Thoracic aorta (tissue), 2 donors: ENCODE measurements at regions not wholly inside any gene's neighbourhood (a gene's known extent, or its start where the extent isn't known, plus 50 kb on each side); places are given as distances from the start of the nearest gene placed in this dataset.

Experiments used
- ATAC-seq: fragments of 150-250 bp; one replicate; pipeline ENCODE4 v1.8.0; 2017; ENCODE audit warnings: low read depth; ENCODE audit not compliant: insufficient number of reproducible peaks, low FRiP score
- DNase-seq: peaks from one replicate; pipeline ENCODE4 v3.0.0-alpha.2; 2020; ENCODE audit warnings: low spot score
- H3K27ac ChIP-seq, 2 donors: fragments of 200-600 bp; sonication (generic); 1 replicate in 1 of 2; 2 replicates in 1 of 2; pipeline ENCODE4 v1.5.1; 2016; ENCODE audit warnings: mild to moderate bottlenecking in 2 of 2, moderate library complexity in 2 of 2
- H3K27me3 ChIP-seq: fragments of 200-600 bp; sonication (generic); replicated peaks from 2 replicates; pipeline ENCODE4 v1.6.0; 2016; ENCODE audit warnings: mild to moderate bottlenecking; ENCODE audit not compliant: insufficient read depth
- H3K36me3 ChIP-seq: fragments of 200-600 bp; sonication (generic); one replicate; pipeline ENCODE4 v1.5.1; 2016
- H3K4me1 ChIP-seq, 2 donors: fragments of 200-600 bp; sonication (generic); 1 replicate in 1 of 2; 2 replicates in 1 of 2; pipeline versions ENCODE4 v1.5.1 to v1.6.0; 2016; ENCODE audit warnings: low read depth in 2 of 2, mild to moderate bottlenecking in 1 of 2; ENCODE audit not compliant: control insufficient read depth in 1 of 2
- H3K4me3 ChIP-seq: fragments of 200-600 bp; sonication (generic); 2 replicates; pipeline ENCODE4 v1.5.1; 2016; ENCODE audit warnings: mild to moderate bottlenecking
- H3K9me3 ChIP-seq: fragments of 200-600 bp; sonication (generic); 2 replicates; pipeline ENCODE4 v1.5.1; 2016
- TF ChIP-seq, protein P1 (sequence below): fragments of 200-600 bp; sonication (generic); IDR thresholded peaks from one replicate; pipeline ENCODE4 v1.5.1; 2019; ENCODE audit warnings: antibody characterized with exemption

DNA sequence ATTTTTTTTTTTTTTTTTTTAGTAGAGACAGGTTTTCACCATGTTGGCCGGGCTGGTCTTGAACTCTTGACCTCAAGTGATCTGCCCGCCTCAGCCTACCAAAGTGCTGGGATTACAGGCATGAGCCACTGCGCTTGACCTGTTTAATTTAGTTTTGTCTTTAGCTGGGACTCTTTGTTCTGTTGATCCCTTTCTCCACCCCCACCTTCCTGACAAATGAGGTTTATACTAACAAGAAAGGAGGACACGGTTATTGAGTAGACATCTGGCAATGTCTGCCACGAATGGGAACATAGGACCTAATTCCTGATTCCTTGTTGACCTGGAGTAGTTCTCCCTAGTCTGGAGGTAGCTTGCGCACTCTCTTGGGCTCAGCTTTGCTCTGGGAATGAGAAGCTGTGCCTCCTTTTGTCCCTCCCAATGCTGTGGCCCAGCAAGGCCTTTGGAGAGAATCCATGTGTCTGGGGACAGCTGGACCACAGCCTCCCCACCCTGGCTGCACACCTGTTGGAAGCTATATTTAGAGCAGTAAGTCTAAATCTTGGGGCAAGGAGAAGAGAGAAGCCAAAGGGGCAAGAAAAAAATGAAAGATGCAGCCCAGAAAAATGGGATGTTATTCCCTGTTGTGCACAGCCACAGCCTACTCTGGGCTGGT lies 53.2 kb upstream of the ADPGK start:
- Histone ChIP-seq H3K4me1 (peaks cover 3 to 9% of the 10 kb centered on the region in 2 donors), H3K36me3 (no peaks in the 10 kb centered on the region), H3K27me3 (no peaks in the 10 kb centered on the region), H3K4me3 (no peak overlapping the region), H3K9me3 (no peaks in the 10 kb centered on the region), H3K27ac (no peak overlapping the region)
- DNase-seq (no peak), ATAC-seq (no peak)
- TF ChIP-seq, protein P1, sequence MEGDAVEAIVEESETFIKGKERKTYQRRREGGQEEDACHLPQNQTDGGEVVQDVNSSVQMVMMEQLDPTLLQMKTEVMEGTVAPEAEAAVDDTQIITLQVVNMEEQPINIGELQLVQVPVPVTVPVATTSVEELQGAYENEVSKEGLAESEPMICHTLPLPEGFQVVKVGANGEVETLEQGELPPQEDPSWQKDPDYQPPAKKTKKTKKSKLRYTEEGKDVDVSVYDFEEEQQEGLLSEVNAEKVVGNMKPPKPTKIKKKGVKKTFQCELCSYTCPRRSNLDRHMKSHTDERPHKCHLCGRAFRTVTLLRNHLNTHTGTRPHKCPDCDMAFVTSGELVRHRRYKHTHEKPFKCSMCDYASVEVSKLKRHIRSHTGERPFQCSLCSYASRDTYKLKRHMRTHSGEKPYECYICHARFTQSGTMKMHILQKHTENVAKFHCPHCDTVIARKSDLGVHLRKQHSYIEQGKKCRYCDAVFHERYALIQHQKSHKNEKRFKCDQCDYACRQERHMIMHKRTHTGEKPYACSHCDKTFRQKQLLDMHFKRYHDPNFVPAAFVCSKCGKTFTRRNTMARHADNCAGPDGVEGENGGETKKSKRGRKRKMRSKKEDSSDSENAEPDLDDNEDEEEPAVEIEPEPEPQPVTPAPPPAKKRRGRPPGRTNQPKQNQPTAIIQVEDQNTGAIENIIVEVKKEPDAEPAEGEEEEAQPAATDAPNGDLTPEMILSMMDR = no peak

DNA sequence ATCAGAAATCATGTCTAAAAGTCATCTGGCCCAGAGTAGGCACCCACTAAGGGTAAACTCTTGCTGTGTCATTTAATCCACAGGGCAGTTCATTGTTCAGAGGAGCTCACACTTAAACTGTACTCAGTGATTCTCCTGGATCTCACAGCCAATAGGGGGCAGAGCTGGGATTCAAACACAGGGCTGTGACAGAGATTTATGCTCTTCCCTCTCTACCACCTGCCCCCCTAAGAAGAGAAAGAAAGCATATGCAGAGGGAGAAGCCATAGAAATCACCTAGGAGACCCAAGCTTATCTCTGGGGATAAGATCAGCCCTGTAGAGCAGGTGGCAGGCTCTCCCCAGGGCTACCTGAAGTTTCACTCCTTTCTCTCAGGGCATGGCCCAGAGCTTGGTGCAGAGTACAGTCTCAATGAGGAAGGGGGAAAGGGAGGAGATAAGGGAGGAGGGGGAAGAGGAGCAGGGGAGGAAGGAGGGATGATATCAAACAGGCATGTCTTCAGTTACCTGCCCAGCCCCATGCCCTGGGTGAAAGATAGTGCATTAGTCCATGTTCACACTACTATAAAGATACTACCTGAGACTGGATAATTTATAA lies 51.8 kb upstream of the ADPGK start:
- H3K4me3 ChIP-seq = no peak overlapping the region
- no peaks in the 10 kb centered on the region for H3K9me3 ChIP-seq
- TF ChIP-seq, protein P1 = no peak
- peaks cover 3 to 9% of the 10 kb centered on the region in 2 donors for H3K4me1 ChIP-seq
- H3K27me3 ChIP-seq = no peaks in the 10 kb centered on the region
- DNase-seq (no peak), ATAC-seq (no peak)
- no peak overlapping the region for H3K27ac ChIP-seq
- H3K36me3 ChIP-seq = no peaks in the 10 kb centered on the region

DNA sequence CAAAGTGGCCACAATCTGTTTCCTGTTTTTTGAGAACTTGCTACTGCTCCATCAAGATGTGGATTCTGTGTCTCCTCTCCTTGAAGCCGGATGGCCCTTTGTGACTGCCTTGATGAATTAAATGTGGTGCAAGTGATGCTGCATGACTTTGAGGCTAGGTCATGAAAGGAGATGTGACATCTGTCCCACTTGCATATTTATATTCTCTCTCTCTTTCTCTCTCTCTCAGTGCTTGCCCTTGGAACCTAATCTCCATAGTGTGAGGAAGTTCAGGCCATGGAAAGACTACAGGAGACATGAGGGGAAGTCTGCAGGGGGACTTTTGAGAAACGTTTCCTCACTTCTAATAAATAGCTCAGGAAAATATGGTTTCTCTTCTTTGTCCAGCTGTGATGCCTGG lies 50.0 kb upstream of the ADPGK start:
- TF ChIP-seq, protein P1 = no peak
- no peaks in the 10 kb centered on the region for H3K27me3 ChIP-seq
- H3K27ac ChIP-seq = no peak overlapping the region
- no peak for ATAC-seq
- no peaks in the 10 kb centered on the region for H3K36me3 ChIP-seq
- no peaks in the 10 kb centered on the region for H3K9me3 ChIP-seq
- peaks cover 3% of the 10 kb centered on the region in 2 donors for H3K4me1 ChIP-seq
- no peak overlapping the region for H3K4me3 ChIP-seq
- DNase-seq = no peak
